GM18520 (cell line): ENCODE measurements at regions not wholly inside any gene's neighbourhood (a gene's known extent, or its start where the extent isn't known, plus 50 kb on each side); places are given as distances from the start of the nearest gene placed in this dataset.
A peak's percentile ranks its signal among the peaks of the same experiment; 100 is the strongest.

ENCODE experiments used
- ATAC-seq: cut with Tn5 transposase; IDR thresholded peaks from one replicate; pipeline ENCODE4 v1.9.1; 2021; ENCODE audit not compliant: unreplicated experiment

DNA sequence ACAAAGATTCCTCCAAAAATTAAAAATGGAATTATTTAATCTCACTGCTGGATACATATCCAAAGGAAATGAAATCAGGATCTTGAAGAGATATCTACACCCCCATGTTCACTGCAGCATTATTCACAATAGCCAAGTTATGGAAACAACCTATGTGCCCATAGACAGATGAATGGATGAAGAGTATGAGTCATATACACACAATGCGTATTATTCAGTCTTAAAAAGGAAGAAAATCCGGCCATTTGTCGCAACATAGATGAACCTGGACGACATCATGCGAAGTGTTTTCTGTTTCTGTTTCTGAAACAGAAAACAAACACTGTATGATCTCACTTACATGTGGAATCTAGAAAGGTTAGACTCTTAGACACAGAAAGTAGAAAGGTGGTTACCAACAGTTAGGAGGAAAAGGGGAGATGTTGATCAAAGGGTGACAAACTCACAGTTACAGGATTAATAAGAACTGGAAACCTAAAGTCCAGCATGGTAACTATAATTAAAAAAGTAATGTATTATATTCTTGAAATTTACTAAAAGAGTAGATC is 87.8 kb upstream of the ERBB4 start:
- no peak for ATAC-seq

DNA sequence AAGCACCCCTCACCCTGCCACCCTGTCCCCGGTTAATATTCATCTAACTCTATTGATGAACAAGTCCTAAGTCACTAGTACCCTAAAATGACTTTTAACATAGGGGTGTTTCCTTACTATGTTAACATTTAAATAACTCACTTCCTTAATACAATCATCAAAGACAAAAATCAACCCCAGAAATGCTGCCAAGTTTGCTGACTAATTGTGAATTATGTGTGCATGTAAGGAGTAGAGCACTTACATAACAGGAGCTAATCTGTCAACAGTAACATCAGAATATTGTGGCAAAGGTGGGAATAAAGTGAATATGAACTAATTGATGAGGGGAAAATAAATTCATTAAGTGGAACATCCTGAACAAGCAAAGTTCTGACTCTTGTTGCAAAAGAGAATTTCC is 81.4 kb upstream of the ERBB4 start:
- ATAC-seq: no peak

DNA sequence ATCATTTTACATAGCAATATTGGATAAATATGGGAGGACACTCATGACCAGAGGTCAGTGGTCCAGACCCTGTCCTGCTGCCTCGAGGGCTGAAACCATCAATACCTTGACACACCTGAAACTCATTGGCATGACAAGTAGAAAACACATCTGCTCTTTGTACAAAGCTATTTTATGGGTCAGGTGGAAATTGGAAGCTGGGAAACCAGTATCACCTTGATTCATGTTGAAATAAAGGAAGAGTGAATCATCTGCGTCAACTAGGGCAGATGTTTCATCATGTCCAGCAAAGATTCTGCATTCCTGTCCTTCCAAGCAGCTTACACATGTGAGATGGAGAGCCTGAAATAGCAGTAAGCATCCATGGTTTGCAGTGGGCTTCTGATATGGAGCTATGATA is 80.0 kb upstream of the ERBB4 start:
- ATAC-seq: no peak

- no peak for ATAC-seq
These were observed 72.3 kb upstream of the ERBB4 start for GRCh38 chr2:212610872-212611425.

GRCh38 chr2:212609479-212609878 is 70.9 kb upstream of the ERBB4 start:
- ATAC-seq: no peak

DNA sequence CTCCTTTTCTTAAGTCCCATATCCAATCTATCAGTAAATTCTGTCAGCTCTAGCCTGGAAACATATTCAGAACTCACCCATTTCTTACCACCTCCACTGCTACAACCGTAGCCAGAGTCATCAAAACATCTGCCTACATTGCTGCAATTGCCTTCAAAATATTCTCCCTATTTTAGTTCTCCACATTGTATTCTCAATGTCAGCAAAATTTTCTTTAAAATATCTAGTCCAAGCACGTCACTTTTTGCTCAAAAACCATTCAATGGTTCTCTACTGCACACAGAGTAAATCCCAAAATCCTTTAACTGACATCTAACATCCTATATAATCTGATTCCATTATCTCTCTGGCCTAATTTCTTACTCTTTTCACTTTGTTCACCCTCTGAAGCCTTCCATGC is 68.5 kb upstream of the ERBB4 start:
- ATAC-seq: no peak

- ATAC-seq: no peak
These were observed 67.6 kb upstream of the ERBB4 start for GRCh38 chr2:212606232-212606631.

DNA sequence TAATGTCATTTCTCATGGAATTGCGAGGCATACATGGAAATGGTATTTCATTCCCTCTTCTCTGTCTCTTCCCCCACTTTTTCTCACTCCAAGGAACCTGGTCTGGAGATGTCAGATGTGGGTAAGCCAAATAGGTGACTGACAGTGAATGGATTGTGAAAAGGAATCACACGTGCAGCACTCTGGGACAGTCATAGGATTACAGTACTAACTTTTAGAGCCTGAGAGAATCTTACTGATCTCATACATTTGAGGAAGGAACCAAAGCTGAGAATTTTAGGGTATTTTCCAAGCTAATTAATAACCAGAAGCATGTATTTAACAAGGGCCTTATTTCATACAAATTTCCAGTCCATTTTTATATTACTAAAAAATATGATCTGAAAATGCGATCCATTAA is 58.1 kb upstream of the ERBB4 start:
- no peak for ATAC-seq

DNA sequence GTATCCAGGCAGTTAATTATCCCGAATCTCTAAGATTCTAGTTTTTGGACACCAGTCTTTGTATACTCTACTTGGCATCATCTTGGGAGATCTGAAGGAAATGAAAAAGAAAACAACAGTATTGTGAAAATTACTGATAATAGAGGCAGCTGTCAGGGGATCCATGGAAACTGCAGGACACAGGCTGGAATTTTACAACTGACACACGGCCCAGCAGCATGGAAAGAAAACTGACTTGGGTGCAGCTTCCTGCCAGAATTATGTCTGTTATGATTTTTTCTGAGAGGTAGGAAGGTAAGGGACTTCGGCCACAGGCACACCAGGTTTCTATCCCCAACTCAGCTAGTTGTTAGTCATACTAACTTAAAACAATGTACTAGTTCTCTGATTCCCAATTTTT is 57.7 kb upstream of the ERBB4 start:
- no peak for ATAC-seq

DNA sequence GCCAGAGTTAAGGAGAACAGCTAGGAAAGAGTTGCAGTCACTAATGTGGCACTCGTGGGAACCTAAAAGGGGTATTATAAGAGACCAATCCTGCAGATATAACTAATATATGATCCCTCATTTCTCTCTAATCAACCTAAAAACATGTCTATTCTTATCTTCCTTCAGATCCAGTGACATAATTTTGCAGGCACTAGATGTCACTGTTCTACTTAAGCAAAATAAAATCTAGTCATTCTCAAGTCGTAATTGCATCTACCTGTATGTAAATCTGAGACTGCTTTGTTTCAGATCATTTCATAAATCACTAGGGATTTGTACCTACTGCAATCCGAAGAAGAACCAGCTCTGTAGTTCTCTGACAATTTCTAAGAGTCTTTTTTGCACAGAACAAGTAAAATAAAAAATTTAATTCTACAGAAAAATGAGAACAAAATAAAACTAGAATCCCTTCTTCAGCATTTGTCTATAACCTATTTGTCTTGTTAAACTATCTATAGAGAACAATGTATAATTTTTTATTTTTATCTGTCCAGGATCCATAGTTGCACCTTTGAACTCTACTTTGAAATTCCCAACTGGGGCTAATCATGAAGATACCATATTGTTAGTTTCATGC is 56.5 kb upstream of the ERBB4 start:
- peak; percentile 71 for ATAC-seq

DNA sequence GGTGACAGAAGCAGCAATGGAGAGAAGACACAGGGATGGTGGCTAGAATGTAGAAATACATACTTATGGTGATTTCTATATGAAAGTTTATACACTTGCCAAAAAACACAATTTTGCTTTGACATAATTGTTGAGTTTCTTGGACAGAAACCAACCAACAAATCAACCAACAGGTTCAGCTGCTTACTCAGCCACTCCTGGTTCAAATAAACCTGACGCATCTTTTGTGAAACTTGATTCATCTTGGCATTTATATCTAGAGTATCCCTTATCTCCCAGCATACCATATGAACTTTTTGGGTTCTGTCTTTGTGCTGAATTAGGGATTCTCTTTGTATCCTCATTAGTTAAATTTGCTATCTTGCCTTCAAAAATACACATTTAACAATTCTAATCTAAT is 54.1 kb upstream of the ERBB4 start:
- ATAC-seq: no peak
